ENCODE measurements at regions not wholly inside any gene's neighbourhood (a gene's known extent, or its start where the extent isn't known, plus 50 kb on each side); places are given as distances from the start of the nearest gene placed in this dataset.

- peaks cover 9 to 11% of the 10 kb centered on the region in 2 donors for H3K4me1 Mint-ChIP-seq
- Histone ChIP-seq H3K27ac (ENCODE audit: low read length) (no peak overlapping the region), H3K4me3 (ENCODE audit: low read length) (no peak overlapping the region), H3K9me3 (ENCODE audit: control insufficient read depth, insufficient read depth, low read length) (no peaks in the 10 kb centered on the region), H3K27me3 (ENCODE audit: control insufficient read depth, insufficient read depth, low read length) (no peaks in the 10 kb centered on the region), H3K36me3 (ENCODE audit: control insufficient read depth, insufficient read depth, low read length) (no peaks in the 10 kb centered on the region), H3K4me1 (ENCODE audit: control insufficient read depth, insufficient read depth, low read length) (peaks cover 10% of the 10 kb centered on the region)
- WGBS (ENCODE audit: insufficient coverage), result 51% methylated on average over 6 of the region's 7 CpGs
- ATAC-seq, result peak; percentile 96 to 100 (median 98)
- H3K9me3 Mint-ChIP-seq, result no peaks in the 10 kb centered on the region
- intact Hi-C loops (cut with micrococcal nuclease), result loop anchor here (1.0 to 5.0 kb wide), 5 partner anchors 22 to 188 kb away; partner anchors contain the start of gene CXCR4
- peaks cover 10 to 14% of the 10 kb centered on the region in 2 donors for H3K27me3 Mint-ChIP-seq (ENCODE audit: low read depth in 2 of 2)
- no peak for TF ChIP-seq CTCF (IDR thresholded peaks at IDR 0.05)
- H3K27ac Mint-ChIP-seq, result peak overlapping the region in 1 of 2 donors; percentile 72
- H3K4me3 Mint-ChIP-seq, result no peak overlapping the region
- DNase-seq, result peak; percentile 49 to 76
- H3K36me3 Mint-ChIP-seq, result no peaks in the 10 kb centered on the region
These were observed 187.7 kb upstream of the CXCR4 start for GRCh38 chr2:136305517-136306192.

GRCh38 chr2:136301006-136301405, 183.1 kb upstream of the CXCR4 start:
- H3K4me1 Mint-ChIP-seq, result peaks cover 3 to 8% of the 10 kb centered on the region in 2 donors
- 94% methylated on average over 10 of the region's 10 CpGs for WGBS (ENCODE audit: insufficient coverage)
- Histone ChIP-seq H3K4me1 (ENCODE audit: control insufficient read depth, insufficient read depth, low read length) (peaks cover 10% of the 10 kb centered on the region), H3K9me3 (ENCODE audit: control insufficient read depth, insufficient read depth, low read length) (no peaks in the 10 kb centered on the region), H3K27me3 (ENCODE audit: control insufficient read depth, insufficient read depth, low read length) (no peaks in the 10 kb centered on the region), H3K4me3 (ENCODE audit: low read length) (no peak overlapping the region), H3K27ac (ENCODE audit: low read length) (no peak overlapping the region), H3K36me3 (ENCODE audit: control insufficient read depth, insufficient read depth, low read length) (no peaks in the 10 kb centered on the region)
- no peak for TF ChIP-seq CTCF (IDR thresholded peaks at IDR 0.05)
- intact Hi-C loops (cut with micrococcal nuclease), result no loop called here
- no peaks in the 10 kb centered on the region for H3K36me3 Mint-ChIP-seq
- no peak overlapping the region for H3K4me3 Mint-ChIP-seq
- H3K27ac Mint-ChIP-seq, result no peak overlapping the region
- H3K9me3 Mint-ChIP-seq, result no peaks in the 10 kb centered on the region
- ATAC-seq, result no peak
- no peak for DNase-seq
- H3K27me3 Mint-ChIP-seq (ENCODE audit: low read depth in 2 of 2), result peaks cover 3 to 14% of the 10 kb centered on the region in 2 donors

- Mint-ChIP-seq H3K9me3 (no peaks in the 10 kb centered on the region), H3K4me3 (no peak overlapping the region), H3K36me3 (no peaks in the 10 kb centered on the region), H3K4me1 (no peaks in the 10 kb centered on the region), H3K27ac (no peak overlapping the region), H3K27me3 (ENCODE audit: low read depth in 2 of 2) (peaks cover 3 to 14% of the 10 kb centered on the region in 2 donors)
- intact Hi-C loops (cut with micrococcal nuclease), result no loop called here
- H3K36me3 ChIP-seq (ENCODE audit: control insufficient read depth, insufficient read depth, low read length), result no peaks in the 10 kb centered on the region
- no peaks in the 10 kb centered on the region for H3K27me3 ChIP-seq (ENCODE audit: control insufficient read depth, insufficient read depth, low read length)
- DNase-seq (no peak), ATAC-seq (no peak)
- no peaks in the 10 kb centered on the region for H3K9me3 ChIP-seq (ENCODE audit: control insufficient read depth, insufficient read depth, low read length)
- 97% methylated on average over 5 of the region's 5 CpGs for WGBS (ENCODE audit: insufficient coverage)
- no peak overlapping the region for H3K27ac ChIP-seq (ENCODE audit: low read length)
- no peak for TF ChIP-seq CTCF (IDR thresholded peaks at IDR 0.05)
- no peaks in the 10 kb centered on the region for H3K4me1 ChIP-seq (ENCODE audit: control insufficient read depth, insufficient read depth, low read length)
- no peak overlapping the region for H3K4me3 ChIP-seq (ENCODE audit: low read length)
These were observed 180.7 kb upstream of the CXCR4 start for GRCh38 chr2:136298631-136299030.

GRCh38 chr2:136297994-136298393, 180.0 kb upstream of the CXCR4 start:
- Histone ChIP-seq H3K4me3 (ENCODE audit: low read length) (no peak overlapping the region), H3K27ac (ENCODE audit: low read length) (no peak overlapping the region), H3K27me3 (ENCODE audit: control insufficient read depth, insufficient read depth, low read length) (no peaks in the 10 kb centered on the region), H3K9me3 (ENCODE audit: control insufficient read depth, insufficient read depth, low read length) (no peaks in the 10 kb centered on the region), H3K36me3 (ENCODE audit: control insufficient read depth, insufficient read depth, low read length) (no peaks in the 10 kb centered on the region), H3K4me1 (ENCODE audit: control insufficient read depth, insufficient read depth, low read length) (no peaks in the 10 kb centered on the region)
- ATAC-seq (no peak), DNase-seq (no peak)
- no peak overlapping the region for H3K27ac Mint-ChIP-seq
- no peak overlapping the region for H3K4me3 Mint-ChIP-seq
- intact Hi-C loops (cut with micrococcal nuclease), result no loop called here
- H3K27me3 Mint-ChIP-seq (ENCODE audit: low read depth in 2 of 2), result peaks cover 2 to 10% of the 10 kb centered on the region in 2 donors
- H3K36me3 Mint-ChIP-seq, result no peaks in the 10 kb centered on the region
- no peaks in the 10 kb centered on the region for H3K4me1 Mint-ChIP-seq
- no peaks in the 10 kb centered on the region for H3K9me3 Mint-ChIP-seq
- no peak for TF ChIP-seq CTCF (IDR thresholded peaks at IDR 0.05)
- 92% methylated on average over 3 of the region's 4 CpGs for WGBS (ENCODE audit: insufficient coverage)
